ENCODE measurements at regions not wholly inside any gene's neighbourhood (a gene's known extent, or its start where the extent isn't known, plus 50 kb on each side); places are given as distances from the start of the nearest gene placed in this dataset.

GRCh38 chr5:74337254-74337983, 303.1 kb downstream of the ENC1 start:
- Histone ChIP-seq H4K20me1 (ENCODE audit: insufficient read depth, low read length) (no peaks in the 10 kb centered on the region), H3K27ac (ENCODE audit: low read length) (no peak overlapping the region), H3K4me3 (ENCODE audit: low read depth in 1 of 2, low read length in 2 of 2) (no peak overlapping the region), H3K4me2 (ENCODE audit: insufficient read depth, low read length) (no peak overlapping the region), H3K4me1 (ENCODE audit: insufficient read depth, low read length) (no peaks in the 10 kb centered on the region), H3K79me2 (ENCODE audit: insufficient read depth, low read length) (no peaks in the 10 kb centered on the region), H2AFZ (ENCODE audit: low read depth, low read length) (no peak overlapping the region), H3K9ac (ENCODE audit: low read depth, low read length) (no peak overlapping the region), H3K9me3 (ENCODE audit: insufficient read depth, low read length, severe bottlenecking) (no peaks in the 10 kb centered on the region), H3K36me3 (ENCODE audit: insufficient read depth, low read length) (no peaks in the 10 kb centered on the region), H3K27me3 (ENCODE audit: insufficient read depth, low read length, poor library complexity) (peaks cover 5% of the 10 kb centered on the region)
- DNase-seq (no peak), ATAC-seq (ENCODE audit: insufficient read depth, low read depth) (no peak)
- TF ChIP-seq EZH2 (IDR thresholded peaks at IDR 0.05; ENCODE audit: borderline replicate concordance, low read depth, low read length, severe bottlenecking) = no peak
- no peak for TF ChIP-seq CTCF (IDR thresholded peaks at IDR 0.05; ENCODE audit: borderline replicate concordance, extremely low read depth, low read length, poor library complexity, severe bottlenecking)

- H3K4me2 ChIP-seq (ENCODE audit: insufficient read depth, low read length) = no peak overlapping the region
- H3K27ac ChIP-seq (ENCODE audit: low read length) = no peak overlapping the region
- H3K9me3 ChIP-seq (ENCODE audit: insufficient read depth, low read length, severe bottlenecking) = no peaks in the 10 kb centered on the region
- no peak overlapping the region for H3K9ac ChIP-seq (ENCODE audit: low read depth, low read length)
- no peak for DNase-seq
- no peaks in the 10 kb centered on the region for H3K79me2 ChIP-seq (ENCODE audit: insufficient read depth, low read length)
- H3K27me3 ChIP-seq (ENCODE audit: insufficient read depth, low read length, poor library complexity) = peaks cover 5% of the 10 kb centered on the region
- no peak overlapping the region for H2AFZ ChIP-seq (ENCODE audit: low read depth, low read length)
- H3K4me3 ChIP-seq (ENCODE audit: low read depth in 1 of 2, low read length in 2 of 2) = no peak overlapping the region
- no peaks in the 10 kb centered on the region for H3K4me1 ChIP-seq (ENCODE audit: insufficient read depth, low read length)
- H3K36me3 ChIP-seq (ENCODE audit: insufficient read depth, low read length) = no peaks in the 10 kb centered on the region
- H4K20me1 ChIP-seq (ENCODE audit: insufficient read depth, low read length) = no peaks in the 10 kb centered on the region
- TF ChIP-seq EZH2 (IDR thresholded peaks at IDR 0.05; ENCODE audit: borderline replicate concordance, low read depth, low read length, severe bottlenecking) = no peak
- peak; percentile 30 for TF ChIP-seq CTCF (IDR thresholded peaks at IDR 0.05; ENCODE audit: borderline replicate concordance, extremely low read depth, low read length, poor library complexity, severe bottlenecking)
- no peak for ATAC-seq (ENCODE audit: insufficient read depth, low read depth)
These were observed 304.2 kb downstream of the ENC1 start for GRCh38 chr5:74336297-74336696.

GRCh38 chr5:74334762-74335384, 305.7 kb downstream of the ENC1 start:
- Histone ChIP-seq H3K4me3 (ENCODE audit: low read depth in 1 of 2, low read length in 2 of 2) (no peak overlapping the region), H4K20me1 (ENCODE audit: insufficient read depth, low read length) (no peaks in the 10 kb centered on the region), H3K27ac (ENCODE audit: low read length) (no peak overlapping the region), H3K9me3 (ENCODE audit: insufficient read depth, low read length, severe bottlenecking) (no peaks in the 10 kb centered on the region), H3K9ac (ENCODE audit: low read depth, low read length) (no peak overlapping the region), H3K4me2 (ENCODE audit: insufficient read depth, low read length) (no peak overlapping the region), H3K4me1 (ENCODE audit: insufficient read depth, low read length) (no peaks in the 10 kb centered on the region), H2AFZ (ENCODE audit: low read depth, low read length) (no peak overlapping the region), H3K27me3 (ENCODE audit: insufficient read depth, low read length, poor library complexity) (peaks cover 5% of the 10 kb centered on the region), H3K36me3 (ENCODE audit: insufficient read depth, low read length) (no peaks in the 10 kb centered on the region), H3K79me2 (ENCODE audit: insufficient read depth, low read length) (no peaks in the 10 kb centered on the region)
- TF ChIP-seq CTCF (IDR thresholded peaks at IDR 0.05; ENCODE audit: borderline replicate concordance, extremely low read depth, low read length, poor library complexity, severe bottlenecking) (no peak), EZH2 (IDR thresholded peaks at IDR 0.05; ENCODE audit: borderline replicate concordance, low read depth, low read length, severe bottlenecking) (no peak)
- no peak for DNase-seq
- ATAC-seq (ENCODE audit: insufficient read depth, low read depth) = no peak
